OCI-LY1 (cell line): ENCODE measurements at regions not wholly inside any gene's neighbourhood (a gene's known extent, or its start where the extent isn't known, plus 50 kb on each side); places are given as distances from the start of the nearest gene placed in this dataset.

ENCODE experiments used
- CTCF ChIP-seq: fragments of 200-600 bp; sonication (generic), shearing (Covaris generic); IDR thresholded peaks from 2 replicates; pipeline ENCODE4 v1.5.1; 2017; ENCODE audit warnings: mild to moderate bottlenecking, antibody characterized with exemption, low read length, moderate library complexity, mixed read lengths
- EZH2 ChIP-seq: fragments of 200-600 bp; sonication (generic), shearing (Covaris generic); IDR thresholded peaks from 2 replicates; pipeline ENCODE4 v1.8.0; 2017; ENCODE audit warnings: borderline replicate concordance, mixed run types, mild to moderate bottlenecking, antibody characterized with exemption, low read length, moderate library complexity, mixed read lengths

- no peak for TF ChIP-seq CTCF
- TF ChIP-seq EZH2 = no peak
Measured at GRCh38 chr6:106750946-106751345, 121.6 kb downstream of the QRSL1 start.
